ENCODE measurements at regions not wholly inside any gene's neighbourhood (a gene's known extent, or its start where the extent isn't known, plus 50 kb on each side); places are given as distances from the start of the nearest gene placed in this dataset.

DNA sequence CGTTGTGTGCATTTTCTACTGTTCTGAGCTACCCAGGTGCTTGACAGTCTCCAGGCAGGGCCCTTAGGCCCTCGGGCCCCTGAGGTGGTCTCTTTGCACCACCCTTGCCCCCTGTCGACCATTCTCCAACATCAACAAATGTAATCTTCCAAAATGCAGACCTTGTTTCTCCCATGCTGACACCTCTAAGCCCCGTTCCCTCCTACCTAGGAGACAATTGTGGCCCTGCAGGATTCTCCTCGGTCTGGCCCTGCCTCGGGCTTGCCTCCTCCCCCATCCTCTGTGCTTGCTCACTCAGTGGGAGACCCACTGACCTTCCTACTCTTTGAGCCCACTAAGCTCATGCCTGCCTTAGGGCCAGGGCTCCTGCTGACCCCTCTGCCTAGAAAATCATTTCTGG lies 104.2 kb upstream of the TARDBP start:
- 80% methylated on average over 6 of the region's 6 CpGs for WGBS

More for the DNA sequence above, 104.2 kb upstream of the TARDBP start:
- no peak overlapping the region for H3K9ac ChIP-seq (ENCODE audit: low read depth in 1 of 2, low read length in 2 of 2)
- H3K27ac ChIP-seq (ENCODE audit: low read depth in 1 of 2, low read length in 2 of 2) = no peak overlapping the region
- DNase-seq (ENCODE audit: low spot score) = no peak
- H3K9me3 ChIP-seq (ENCODE audit: control insufficient read depth in 4 of 4, low read length in 3 of 4) = no peaks in the 10 kb centered on the region
- no peaks in the 10 kb centered on the region for H3K4me1 ChIP-seq (ENCODE audit: control insufficient read depth in 4 of 4, insufficient read depth in 4 of 4, low read length in 3 of 4)
- H3K36me3 ChIP-seq (ENCODE audit: control insufficient read depth in 4 of 4, insufficient read depth in 3 of 4, low read depth in 1 of 4, low read length in 3 of 4) = no peaks in the 10 kb centered on the region
- no peaks in the 10 kb centered on the region for H3K27me3 ChIP-seq (ENCODE audit: control insufficient read depth in 4 of 4, insufficient read depth in 4 of 4, low read length in 3 of 4)
- H3K4me3 ChIP-seq (ENCODE audit: low read depth in 1 of 3, low read length in 3 of 3) = no peak overlapping the region
- TF ChIP-seq FOXA2 (IDR thresholded peaks at IDR 0.05) = no peak
- TF ChIP-seq, protein P1, sequence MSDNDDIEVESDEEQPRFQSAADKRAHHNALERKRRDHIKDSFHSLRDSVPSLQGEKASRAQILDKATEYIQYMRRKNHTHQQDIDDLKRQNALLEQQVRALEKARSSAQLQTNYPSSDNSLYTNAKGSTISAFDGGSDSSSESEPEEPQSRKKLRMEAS (IDR thresholded peaks at IDR 0.05) = no peak
- TF ChIP-seq NR2F2 (IDR thresholded peaks at IDR 0.05) = no peak
- no peak for TF ChIP-seq TAF1 (conservative IDR thresholded peaks at IDR 0.05)
- TF ChIP-seq RAD21 (IDR thresholded peaks at IDR 0.05) = no peak
- TF ChIP-seq EGR1 (IDR thresholded peaks at IDR 0.05; ENCODE audit: low read depth in 2 of 2) = no peak
- TF ChIP-seq, protein P2, sequence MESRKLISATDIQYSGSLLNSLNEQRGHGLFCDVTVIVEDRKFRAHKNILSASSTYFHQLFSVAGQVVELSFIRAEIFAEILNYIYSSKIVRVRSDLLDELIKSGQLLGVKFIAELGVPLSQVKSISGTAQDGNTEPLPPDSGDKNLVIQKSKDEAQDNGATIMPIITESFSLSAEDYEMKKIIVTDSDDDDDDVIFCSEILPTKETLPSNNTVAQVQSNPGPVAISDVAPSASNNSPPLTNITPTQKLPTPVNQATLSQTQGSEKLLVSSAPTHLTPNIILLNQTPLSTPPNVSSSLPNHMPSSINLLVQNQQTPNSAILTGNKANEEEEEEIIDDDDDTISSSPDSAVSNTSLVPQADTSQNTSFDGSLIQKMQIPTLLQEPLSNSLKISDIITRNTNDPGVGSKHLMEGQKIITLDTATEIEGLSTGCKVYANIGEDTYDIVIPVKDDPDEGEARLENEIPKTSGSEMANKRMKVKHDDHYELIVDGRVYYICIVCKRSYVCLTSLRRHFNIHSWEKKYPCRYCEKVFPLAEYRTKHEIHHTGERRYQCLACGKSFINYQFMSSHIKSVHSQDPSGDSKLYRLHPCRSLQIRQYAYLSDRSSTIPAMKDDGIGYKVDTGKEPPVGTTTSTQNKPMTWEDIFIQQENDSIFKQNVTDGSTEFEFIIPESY (IDR thresholded peaks at IDR 0.05) = no peak
- no peak for TF ChIP-seq RXRA (IDR thresholded peaks at IDR 0.05)
- no peak for TF ChIP-seq HNF4G (IDR thresholded peaks at IDR 0.05)
- TF ChIP-seq, protein P3, sequence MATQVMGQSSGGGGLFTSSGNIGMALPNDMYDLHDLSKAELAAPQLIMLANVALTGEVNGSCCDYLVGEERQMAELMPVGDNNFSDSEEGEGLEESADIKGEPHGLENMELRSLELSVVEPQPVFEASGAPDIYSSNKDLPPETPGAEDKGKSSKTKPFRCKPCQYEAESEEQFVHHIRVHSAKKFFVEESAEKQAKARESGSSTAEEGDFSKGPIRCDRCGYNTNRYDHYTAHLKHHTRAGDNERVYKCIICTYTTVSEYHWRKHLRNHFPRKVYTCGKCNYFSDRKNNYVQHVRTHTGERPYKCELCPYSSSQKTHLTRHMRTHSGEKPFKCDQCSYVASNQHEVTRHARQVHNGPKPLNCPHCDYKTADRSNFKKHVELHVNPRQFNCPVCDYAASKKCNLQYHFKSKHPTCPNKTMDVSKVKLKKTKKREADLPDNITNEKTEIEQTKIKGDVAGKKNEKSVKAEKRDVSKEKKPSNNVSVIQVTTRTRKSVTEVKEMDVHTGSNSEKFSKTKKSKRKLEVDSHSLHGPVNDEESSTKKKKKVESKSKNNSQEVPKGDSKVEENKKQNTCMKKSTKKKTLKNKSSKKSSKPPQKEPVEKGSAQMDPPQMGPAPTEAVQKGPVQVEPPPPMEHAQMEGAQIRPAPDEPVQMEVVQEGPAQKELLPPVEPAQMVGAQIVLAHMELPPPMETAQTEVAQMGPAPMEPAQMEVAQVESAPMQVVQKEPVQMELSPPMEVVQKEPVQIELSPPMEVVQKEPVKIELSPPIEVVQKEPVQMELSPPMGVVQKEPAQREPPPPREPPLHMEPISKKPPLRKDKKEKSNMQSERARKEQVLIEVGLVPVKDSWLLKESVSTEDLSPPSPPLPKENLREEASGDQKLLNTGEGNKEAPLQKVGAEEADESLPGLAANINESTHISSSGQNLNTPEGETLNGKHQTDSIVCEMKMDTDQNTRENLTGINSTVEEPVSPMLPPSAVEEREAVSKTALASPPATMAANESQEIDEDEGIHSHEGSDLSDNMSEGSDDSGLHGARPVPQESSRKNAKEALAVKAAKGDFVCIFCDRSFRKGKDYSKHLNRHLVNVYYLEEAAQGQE (IDR thresholded peaks at IDR 0.05) = no peak
- no peak for TF ChIP-seq FOXA1 (IDR thresholded peaks at IDR 0.05)
- no peak for TF ChIP-seq HNF4A (conservative IDR thresholded peaks at IDR 0.05)
- TF ChIP-seq SP1 (IDR thresholded peaks at IDR 0.05) = no peak
- TF ChIP-seq, protein P4, sequence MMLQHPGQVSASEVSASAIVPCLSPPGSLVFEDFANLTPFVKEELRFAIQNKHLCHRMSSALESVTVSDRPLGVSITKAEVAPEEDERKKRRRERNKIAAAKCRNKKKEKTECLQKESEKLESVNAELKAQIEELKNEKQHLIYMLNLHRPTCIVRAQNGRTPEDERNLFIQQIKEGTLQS (IDR thresholded peaks at IDR 0.05) = no peak
- TF ChIP-seq, protein P5, sequence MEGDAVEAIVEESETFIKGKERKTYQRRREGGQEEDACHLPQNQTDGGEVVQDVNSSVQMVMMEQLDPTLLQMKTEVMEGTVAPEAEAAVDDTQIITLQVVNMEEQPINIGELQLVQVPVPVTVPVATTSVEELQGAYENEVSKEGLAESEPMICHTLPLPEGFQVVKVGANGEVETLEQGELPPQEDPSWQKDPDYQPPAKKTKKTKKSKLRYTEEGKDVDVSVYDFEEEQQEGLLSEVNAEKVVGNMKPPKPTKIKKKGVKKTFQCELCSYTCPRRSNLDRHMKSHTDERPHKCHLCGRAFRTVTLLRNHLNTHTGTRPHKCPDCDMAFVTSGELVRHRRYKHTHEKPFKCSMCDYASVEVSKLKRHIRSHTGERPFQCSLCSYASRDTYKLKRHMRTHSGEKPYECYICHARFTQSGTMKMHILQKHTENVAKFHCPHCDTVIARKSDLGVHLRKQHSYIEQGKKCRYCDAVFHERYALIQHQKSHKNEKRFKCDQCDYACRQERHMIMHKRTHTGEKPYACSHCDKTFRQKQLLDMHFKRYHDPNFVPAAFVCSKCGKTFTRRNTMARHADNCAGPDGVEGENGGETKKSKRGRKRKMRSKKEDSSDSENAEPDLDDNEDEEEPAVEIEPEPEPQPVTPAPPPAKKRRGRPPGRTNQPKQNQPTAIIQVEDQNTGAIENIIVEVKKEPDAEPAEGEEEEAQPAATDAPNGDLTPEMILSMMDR (IDR thresholded peaks at IDR 0.05; ENCODE audit: low read depth, low read length, missing input control) = no peak
- no peak for TF ChIP-seq YY1 (IDR thresholded peaks at IDR 0.05)
- TF ChIP-seq GABPA (IDR thresholded peaks at IDR 0.05 in 1 of 2, conservative IDR thresholded peaks at IDR 0.05 in 1 of 2) = no peak
- no peak for TF ChIP-seq JUND (IDR thresholded peaks at IDR 0.05)
